ENCODE measurements at regions not wholly inside any gene's neighbourhood (a gene's known extent, or its start where the extent isn't known, plus 50 kb on each side); places are given as distances from the start of the nearest gene placed in this dataset.

GRCh38 chr22:23518376-23519187 lies 61.5 kb downstream of the IGLL1 start:
- no peak for TF ChIP-seq GATA2 (IDR thresholded peaks at IDR 0.05; ENCODE audit: low read depth, low read length)
- no peak for TF ChIP-seq GATA3 (IDR thresholded peaks at IDR 0.05; ENCODE audit: low read depth, low read length)
